ENCODE measurements at regions not wholly inside any gene's neighbourhood (a gene's known extent, or its start where the extent isn't known, plus 50 kb on each side); places are given as distances from the start of the nearest gene placed in this dataset.

- H4K5ac ChIP-seq (ENCODE audit: low read depth, low read length): no peak overlapping the region
- no peak overlapping the region for H3K4me3 ChIP-seq (ENCODE audit: insufficient read depth, low read depth, low read length)
- dilution Hi-C loops (cut with HindIII; ENCODE audit: low sequenced_read_pairs, unreplicated experiment) (no loop called here), in situ Hi-C loops (cut with MboI; ENCODE audit: low sequenced_read_pairs) (no loop called here), intact Hi-C loops (cut with micrococcal nuclease) (no loop called here)
- no peak overlapping the region for H2BK120ac ChIP-seq (ENCODE audit: low read depth, low read length)
- H2AK5ac ChIP-seq (ENCODE audit: low read depth, low read length): no peak overlapping the region
- TF ChIP-seq, protein P1, sequence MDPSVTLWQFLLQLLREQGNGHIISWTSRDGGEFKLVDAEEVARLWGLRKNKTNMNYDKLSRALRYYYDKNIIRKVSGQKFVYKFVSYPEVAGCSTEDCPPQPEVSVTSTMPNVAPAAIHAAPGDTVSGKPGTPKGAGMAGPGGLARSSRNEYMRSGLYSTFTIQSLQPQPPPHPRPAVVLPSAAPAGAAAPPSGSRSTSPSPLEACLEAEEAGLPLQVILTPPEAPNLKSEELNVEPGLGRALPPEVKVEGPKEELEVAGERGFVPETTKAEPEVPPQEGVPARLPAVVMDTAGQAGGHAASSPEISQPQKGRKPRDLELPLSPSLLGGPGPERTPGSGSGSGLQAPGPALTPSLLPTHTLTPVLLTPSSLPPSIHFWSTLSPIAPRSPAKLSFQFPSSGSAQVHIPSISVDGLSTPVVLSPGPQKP (IDR thresholded peaks at IDR 0.05; ENCODE audit: borderline replicate concordance, low read depth, low read length): no peak
- TF ChIP-seq FOS (IDR thresholded peaks at IDR 0.05; ENCODE audit: low read depth, low read length) (no peak), MAZ (IDR thresholded peaks at IDR 0.05; ENCODE audit: borderline replicate concordance, low read depth, low read length) (no peak), MAFK (IDR thresholded peaks at IDR 0.05; ENCODE audit: low read depth, low read length) (no peak), CEBPB (IDR thresholded peaks at IDR 0.05; ENCODE audit: low read depth, low read length) (no peak), RCOR1 (IDR thresholded peaks at IDR 0.05; ENCODE audit: insufficient replicate concordance, low read length) (no peak), MXI1 (IDR thresholded peaks at IDR 0.05; ENCODE audit: borderline replicate concordance, low read depth, low read length) (no peak), POLR2A (IDR thresholded peaks at IDR 0.05; ENCODE audit: low read depth, low read length) (no peak), SMC3 (IDR thresholded peaks at IDR 0.05; ENCODE audit: low read depth, low read length) (no peak), NFE2L2 (IDR thresholded peaks at IDR 0.05; ENCODE audit: low read depth, low read length) (no peak), RFX5 (IDR thresholded peaks at IDR 0.05; ENCODE audit: low read depth, low read length) (no peak), CTCF (conservative IDR thresholded peaks at IDR 0.05; ENCODE audit: low read depth, low read length) (no peak), CHD1 (IDR thresholded peaks at IDR 0.05; ENCODE audit: low read depth, low read length) (no peak), RAD21 (IDR thresholded peaks at IDR 0.05; ENCODE audit: low read length) (no peak), BHLHE40 (IDR thresholded peaks at IDR 0.05; ENCODE audit: low read depth, low read length) (no peak)
- TF ChIP-seq, protein P2, sequence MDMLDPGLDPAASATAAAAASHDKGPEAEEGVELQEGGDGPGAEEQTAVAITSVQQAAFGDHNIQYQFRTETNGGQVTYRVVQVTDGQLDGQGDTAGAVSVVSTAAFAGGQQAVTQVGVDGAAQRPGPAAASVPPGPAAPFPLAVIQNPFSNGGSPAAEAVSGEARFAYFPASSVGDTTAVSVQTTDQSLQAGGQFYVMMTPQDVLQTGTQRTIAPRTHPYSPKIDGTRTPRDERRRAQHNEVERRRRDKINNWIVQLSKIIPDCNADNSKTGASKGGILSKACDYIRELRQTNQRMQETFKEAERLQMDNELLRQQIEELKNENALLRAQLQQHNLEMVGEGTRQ (IDR thresholded peaks at IDR 0.05; ENCODE audit: low read depth, low read length): no peak
- no peak overlapping the region for H3K27ac ChIP-seq (ENCODE audit: insufficient read depth, low read length)
- no peak overlapping the region for H3K18ac ChIP-seq (ENCODE audit: low read depth, low read length)
- H2AFZ ChIP-seq (replicated peaks; ENCODE audit: low read length, poor library complexity): no peak overlapping the region
- no peaks in the 10 kb centered on the region for H3K36me3 ChIP-seq (ENCODE audit: control insufficient read depth, insufficient read depth, low read length)
- H3K79me1 ChIP-seq (ENCODE audit: low read depth in 1 of 2, low read length in 2 of 2): no peaks in the 10 kb centered on the region
- no peak overlapping the region for H3K14ac ChIP-seq (replicated peaks; ENCODE audit: low read depth, low read length)
- no peak overlapping the region for H3K56ac ChIP-seq (ENCODE audit: extremely low read depth, insufficient read depth, low read length)
- H4K91ac ChIP-seq (ENCODE audit: insufficient read depth, low read depth, low read length): no peak overlapping the region
- no TSS peak for BruUV-seq (replicated peaks)
- no peak for ATAC-seq (ENCODE audit: low read depth)
- H2BK15ac ChIP-seq (ENCODE audit: low read depth, low read length): no peak overlapping the region
- no peak overlapping the region for H2BK5ac ChIP-seq (ENCODE audit: low read depth, low read length, poor library complexity, severe bottlenecking)
- 100% methylated on average over 2 of the region's 9 CpGs; no CpG with 5 or more reads in 1 of the 2 experiments for WGBS, 2 experiments (ENCODE audit: extremely low coverage in 2 of 2, insufficient read length in 1 of 2)
- no peak overlapping the region for H2BK20ac ChIP-seq (ENCODE audit: low read depth, low read length)
- no peaks in the 10 kb centered on the region for H3K9me3 ChIP-seq (ENCODE audit: control insufficient read depth, insufficient read depth, low read length)
- no peak overlapping the region for H4K8ac ChIP-seq (ENCODE audit: low read depth in 2 of 2, low read length in 2 of 2)
- no peak for DNase-seq
- no peak overlapping the region for H2AK9ac ChIP-seq (replicated peaks; ENCODE audit: low read depth, low read length, poor library complexity)
- H3K4me1 ChIP-seq (ENCODE audit: control insufficient read depth, insufficient read depth, low read length): no peaks in the 10 kb centered on the region; the same call in 1 of the 2 replicates
- ChIA-PET CTCF (no interaction called here), POLR2A (ENCODE audit: unreplicated experiment) (no interaction called here)
- H3K23ac ChIP-seq (ENCODE audit: low read depth, low read length): no peak overlapping the region
- H4K20me1 ChIP-seq (ENCODE audit: insufficient read depth, low read length): no peaks in the 10 kb centered on the region
- H3K9ac ChIP-seq (ENCODE audit: low read depth, low read length): no peak overlapping the region
- H3K4me2 ChIP-seq (ENCODE audit: low read depth, low read length): no peak overlapping the region
- H3K4ac ChIP-seq (ENCODE audit: low read depth, low read length): no peak overlapping the region
- no peaks in the 10 kb centered on the region; the same call in 1 of the 2 replicates for H3K9me1 ChIP-seq (ENCODE audit: insufficient read depth, low read length)
- no peaks in the 10 kb centered on the region; the same call in 1 of the 2 replicates for H3K27me3 ChIP-seq (ENCODE audit: control insufficient read depth, insufficient read depth, low read length)
Observed at GRCh38 chr5:171528036-171528435, 108.6 kb downstream of the FGF18 start.
